ENCODE measurements at regions not wholly inside any gene's neighbourhood (a gene's known extent, or its start where the extent isn't known, plus 50 kb on each side); places are given as distances from the start of the nearest gene placed in this dataset.
A peak's percentile ranks its signal among the peaks of the same experiment; 100 is the strongest.

DNA sequence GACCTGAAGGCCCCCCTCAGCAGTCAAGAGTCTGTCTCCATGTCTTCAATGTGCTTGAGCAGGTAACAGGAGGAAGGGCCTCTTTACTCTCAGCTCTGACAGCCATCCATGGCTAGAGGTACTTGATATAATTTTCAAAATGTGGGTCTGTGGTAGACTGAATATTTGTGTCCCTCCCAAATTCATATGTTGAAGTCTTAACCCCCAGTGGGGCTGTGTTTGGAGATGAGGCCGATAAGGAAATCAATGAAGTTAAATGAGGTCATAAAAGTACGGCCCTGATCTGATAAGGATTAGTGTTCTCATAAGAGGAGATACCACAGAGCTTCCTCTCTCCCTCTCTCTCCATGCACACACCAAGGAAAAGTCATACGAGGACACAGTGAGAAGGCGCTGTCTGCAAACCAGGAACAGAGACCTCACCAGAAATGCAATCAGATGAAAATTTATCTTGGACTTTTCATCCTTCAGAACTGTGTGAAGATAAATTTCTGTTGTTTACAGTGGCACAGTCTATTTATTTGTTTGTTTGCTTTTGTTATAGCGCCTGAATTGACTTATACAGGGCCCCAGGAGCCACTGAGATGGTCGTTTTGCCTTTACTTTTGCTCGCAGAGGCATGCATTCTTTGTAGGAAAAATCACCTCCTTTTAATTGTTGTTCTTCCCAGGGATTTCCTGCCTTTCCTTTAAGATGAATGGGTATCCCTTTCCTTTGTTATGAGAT is 274.8 kb upstream of the TRIB2 start:
- Histone ChIP-seq H3K9ac (replicated peaks; ENCODE audit: extremely low read depth, insufficient read depth, low read length) (no peak overlapping the region), H3K27me3 (ENCODE audit: control insufficient read depth in 2 of 2, insufficient read depth in 2 of 2, low read length in 2 of 2) (no peaks in the 10 kb centered on the region), H3K4me3 (replicated peaks in 1 of 3; ENCODE audit: insufficient read depth in 1 of 3, low read depth in 1 of 3, low read length in 3 of 3) (no peak overlapping the region), H2AFZ (ENCODE audit: low read depth, low read length) (no peak overlapping the region), H3K27ac (ENCODE audit: insufficient read depth, low read depth, low read length) (peak overlapping the region; percentile 19), H3K9me1 (replicated peaks; ENCODE audit: control insufficient read depth, extremely low read depth, insufficient read depth, low read length) (no peaks in the 10 kb centered on the region), H3K36me3 (ENCODE audit: control insufficient read depth in 2 of 2, extremely low read depth in 1 of 2, insufficient read depth in 2 of 2, low read length in 2 of 2) (no peaks in the 10 kb centered on the region), H3K4me1 (ENCODE audit: control insufficient read depth, extremely low read depth, insufficient read depth, low read length) (no peaks in the 10 kb centered on the region), H4K20me1 (replicated peaks; ENCODE audit: control insufficient read depth, extremely low read depth, insufficient read depth, low read length) (no peaks in the 10 kb centered on the region), H3K9me3 (replicated peaks; ENCODE audit: control insufficient read depth, insufficient read depth, low read length) (no peaks in the 10 kb centered on the region), H3K4me2 (ENCODE audit: insufficient read depth, low read length) (no peak overlapping the region), H3K79me2 (ENCODE audit: control insufficient read depth, insufficient read depth, low read length) (no peaks in the 10 kb centered on the region)
- BruUV-seq (replicated peaks), result no TSS peak
- ChIA-PET CTCF (interaction anchor here (1.0 to 1.5 kb wide), 3 partner anchors 8 to 275 kb away, joined by 3 to 6 read pairs (median 3); partner anchors contain the start of gene TRIB2), POLR2A (interaction anchor here (0.6 kb wide), 1 partner anchor 359 kb away, joined by 3 read pairs; no protein-coding TSS in a partner anchor)
- dilution Hi-C loops (cut with MboI; ENCODE audit: extremely low pct_ligation_motif_present, low sequenced_read_pairs), result no loop called here
- intact Hi-C loops (cut with micrococcal nuclease), result no loop called here
- no peak for DNase-seq (ENCODE audit: low read depth, low spot score)
- FAIRE-seq, result no peak
- TF ChIP-seq GATA2 (IDR thresholded peaks at IDR 0.05; ENCODE audit: insufficient read depth, insufficient read length, low read depth, low read length) (no peak), MYC (IDR thresholded peaks at IDR 0.05; ENCODE audit: low read depth, low read length) (no peak), EZH2 (IDR thresholded peaks at IDR 0.05; ENCODE audit: borderline replicate concordance, low read depth, low read length, severe bottlenecking) (no peak), POLR2A (IDR thresholded peaks at IDR 0.05; ENCODE audit: low read depth, low read length) (no peak), POLR2AphosphoS5 (IDR thresholded peaks at IDR 0.05; ENCODE audit: insufficient read depth, low read depth, low read length) (no peak)

DNA sequence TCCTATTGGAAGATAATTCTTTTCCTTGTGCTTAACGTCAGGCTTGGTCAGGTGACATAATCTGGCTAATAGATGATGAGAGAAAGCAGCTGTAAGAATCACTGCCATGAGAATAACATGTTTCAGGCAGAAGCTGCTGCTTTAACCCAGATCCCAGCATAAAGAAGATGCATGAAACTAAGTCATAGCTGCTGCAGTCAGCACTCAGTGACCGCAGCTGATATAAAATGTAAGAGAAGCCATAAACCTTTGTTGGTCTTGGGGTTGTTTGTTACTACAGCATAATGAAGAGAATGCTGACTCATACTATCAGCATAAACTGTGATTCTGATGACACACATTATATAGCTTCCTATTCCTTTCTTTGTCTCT is 274.3 kb upstream of the TRIB2 start:
- no TSS peak for BruUV-seq (replicated peaks)
- FAIRE-seq (no peak), DNase-seq (ENCODE audit: low read depth, low spot score) (peak; percentile 58)
- dilution Hi-C loops (cut with MboI; ENCODE audit: extremely low pct_ligation_motif_present, low sequenced_read_pairs), result no loop called here
- Histone ChIP-seq H3K36me3 (ENCODE audit: control insufficient read depth in 2 of 2, extremely low read depth in 1 of 2, insufficient read depth in 2 of 2, low read length in 2 of 2) (no peaks in the 10 kb centered on the region), H3K9me1 (replicated peaks; ENCODE audit: control insufficient read depth, extremely low read depth, insufficient read depth, low read length) (no peaks in the 10 kb centered on the region), H3K9me3 (replicated peaks; ENCODE audit: control insufficient read depth, insufficient read depth, low read length) (no peaks in the 10 kb centered on the region), H2AFZ (ENCODE audit: low read depth, low read length) (peak overlapping the region; percentile 13), H3K4me3 (replicated peaks in 1 of 3; ENCODE audit: insufficient read depth in 1 of 3, low read depth in 1 of 3, low read length in 3 of 3) (no peak overlapping the region), H3K9ac (replicated peaks; ENCODE audit: extremely low read depth, insufficient read depth, low read length) (no peak overlapping the region), H3K4me1 (ENCODE audit: control insufficient read depth, extremely low read depth, insufficient read depth, low read length) (no peaks in the 10 kb centered on the region), H3K27ac (ENCODE audit: insufficient read depth, low read depth, low read length) (peak overlapping the region; percentile 15), H4K20me1 (replicated peaks; ENCODE audit: control insufficient read depth, extremely low read depth, insufficient read depth, low read length) (no peaks in the 10 kb centered on the region), H3K27me3 (ENCODE audit: control insufficient read depth in 2 of 2, insufficient read depth in 2 of 2, low read length in 2 of 2) (no peaks in the 10 kb centered on the region), H3K79me2 (ENCODE audit: control insufficient read depth, insufficient read depth, low read length) (no peaks in the 10 kb centered on the region), H3K4me2 (ENCODE audit: insufficient read depth, low read length) (no peak overlapping the region)
- ChIA-PET POLR2A (no interaction called here), CTCF (interaction anchor here (1.0 to 1.5 kb wide), 4 partner anchors 9 to 274 kb away, joined by 3 to 6 read pairs (median 3); partner anchors contain the start of gene TRIB2)
- intact Hi-C loops (cut with micrococcal nuclease), result no loop called here
- TF ChIP-seq GATA2 (IDR thresholded peaks at IDR 0.05; ENCODE audit: insufficient read depth, insufficient read length, low read depth, low read length), result no peak
- peak; percentile 38 for TF ChIP-seq JUN (IDR thresholded peaks at IDR 0.05; ENCODE audit: borderline replicate concordance, insufficient read depth, insufficient read length, low read depth)

Measured in endothelial cell of umbilical vein (primary cell).